DND-41 (cell line): ENCODE measurements at regions not wholly inside any gene's neighbourhood (a gene's known extent, or its start where the extent isn't known, plus 50 kb on each side); places are given as distances from the start of the nearest gene placed in this dataset.

Experiments used
- ATAC-seq: fragments of 200-7000 bp; cut with Tn5 transposase; 3 replicates; pipeline ENCODE4 v1.9.1; 2021; ENCODE audit warnings: low read depth; ENCODE audit not compliant: insufficient read depth
- DNase-seq: peaks from one replicate; pipeline ENCODE4 v3.0.0-alpha.2; 2020
- H2AFZ ChIP-seq: 2 replicates; pipeline ENCODE4 v1.6.0; 2012; ENCODE audit warnings: low read depth, low read length
- H3K27ac ChIP-seq: 2 replicates; pipeline ENCODE4 v1.5.1; 2012; ENCODE audit warnings: low read length, inconsistent platforms
- H3K27me3 ChIP-seq: fragments of 200-600 bp; sonication (generic); 2 replicates; pipeline ENCODE4 v1.6.0; 2012; ENCODE audit warnings: low read length, mild to moderate bottlenecking, inconsistent platforms; ENCODE audit not compliant: insufficient read depth, poor library complexity
- H3K36me3 ChIP-seq: 2 replicates; pipeline ENCODE4 v1.5.1; 2012; ENCODE audit warnings: low read length, inconsistent platforms; ENCODE audit not compliant: insufficient read depth
- H3K4me1 ChIP-seq: 2 replicates; pipeline ENCODE4 v1.5.1; 2012; ENCODE audit warnings: mild to moderate bottlenecking, low read length; ENCODE audit not compliant: insufficient read depth
- H3K4me2 ChIP-seq: 2 replicates; pipeline ENCODE4 v1.6.0; 2012; ENCODE audit warnings: mild to moderate bottlenecking, moderate library complexity, low read length, inconsistent platforms; ENCODE audit not compliant: insufficient read depth
- H3K4me3 ChIP-seq, 2 experiments: fragments of 200-600 bp in 1 of 2; shearing (Covaris generic) in 1 of 2; 2 replicates each; pipeline ENCODE4 v1.5.1; 2012 to 2016; ENCODE audit warnings: inconsistent platforms in 2 of 2, low read length in 2 of 2, mild to moderate bottlenecking in 2 of 2, low read depth in 1 of 2, moderate library complexity in 1 of 2
- H3K79me2 ChIP-seq: 2 replicates; pipeline ENCODE4 v1.6.0; 2012; ENCODE audit warnings: low read length, inconsistent platforms; ENCODE audit not compliant: insufficient read depth
- H3K9ac ChIP-seq: 2 replicates; pipeline ENCODE4 v1.6.0; 2012; ENCODE audit warnings: low read depth, mild to moderate bottlenecking, inconsistent platforms, low read length, moderate library complexity
- H3K9me3 ChIP-seq: 2 replicates; pipeline ENCODE4 v1.5.1; 2012; ENCODE audit warnings: low read length, moderate library complexity, mild to moderate bottlenecking, inconsistent platforms; ENCODE audit not compliant: insufficient read depth, severe bottlenecking
- H4K20me1 ChIP-seq: 2 replicates; pipeline ENCODE4 v1.6.0; 2012; ENCODE audit warnings: low read length; ENCODE audit not compliant: insufficient read depth
- EZH2 ChIP-seq: IDR thresholded peaks from 3 replicates; pipeline ENCODE4 v1.6.1; 2012; ENCODE audit warnings: borderline replicate concordance, low read depth, mild to moderate bottlenecking, moderate library complexity, low read length, inconsistent platforms; ENCODE audit not compliant: severe bottlenecking
- TF ChIP-seq, protein P1 (sequence below): IDR thresholded peaks from 2 replicates; pipeline ENCODE4 v1.5.1; 2012; ENCODE audit warnings: borderline replicate concordance, low read length, moderate library complexity, mild to moderate bottlenecking; ENCODE audit not compliant: poor library complexity, severe bottlenecking; ENCODE audit errors: extremely low read depth

DNA sequence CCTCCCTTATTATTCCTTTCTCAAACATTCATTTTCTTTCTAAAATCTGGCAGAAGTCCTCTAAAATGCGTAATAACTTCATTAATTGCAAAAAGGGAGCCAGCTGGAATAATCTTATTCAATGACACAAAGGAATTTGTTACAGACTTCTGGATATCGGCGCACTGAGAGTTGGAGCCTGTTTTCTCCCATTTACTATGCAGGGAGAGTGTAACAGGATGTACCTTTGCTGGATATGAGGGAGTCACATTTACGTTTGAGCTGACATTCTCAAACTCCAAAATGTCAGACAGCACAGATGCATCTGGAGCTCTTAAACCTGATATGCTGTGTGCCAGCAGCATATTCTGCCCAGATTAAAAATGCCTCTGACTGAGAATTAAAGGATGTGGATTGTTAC lies 275.3 kb downstream of the TMX3 start:
- ATAC-seq = no peak

DNA sequence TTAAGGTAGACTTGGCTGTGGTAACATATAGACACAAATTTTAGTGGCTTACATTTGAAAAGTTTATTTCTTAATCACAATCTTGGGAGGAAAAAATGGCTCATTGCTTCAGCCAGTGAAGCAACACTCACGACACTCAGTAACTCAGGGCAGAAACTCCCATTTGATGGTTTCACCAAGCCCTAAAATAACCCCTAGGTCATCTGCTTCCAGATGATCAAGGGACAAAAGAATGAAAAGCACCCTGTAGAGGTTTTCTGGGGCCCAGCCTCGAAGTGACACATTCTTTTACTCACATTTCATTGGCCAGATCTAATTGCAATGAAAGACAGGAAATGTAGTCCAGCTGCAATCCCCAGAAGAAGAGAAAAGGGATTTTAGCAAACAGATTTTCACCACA lies 275.9 kb downstream of the TMX3 start:
- Histone ChIP-seq H3K4me1 (no peaks in the 10 kb centered on the region), H3K9me3 (no peaks in the 10 kb centered on the region), H3K4me3 (no peak overlapping the region), H4K20me1 (no peaks in the 10 kb centered on the region), H3K79me2 (no peaks in the 10 kb centered on the region), H3K9ac (no peak overlapping the region), H3K36me3 (no peaks in the 10 kb centered on the region), H2AFZ (no peak overlapping the region), H3K27ac (no peak overlapping the region), H3K4me2 (no peak overlapping the region), H3K27me3 (no peaks in the 10 kb centered on the region)
- ATAC-seq (no peak), DNase-seq (no peak)
- TF ChIP-seq EZH2 = no peak
- TF ChIP-seq, protein P1, sequence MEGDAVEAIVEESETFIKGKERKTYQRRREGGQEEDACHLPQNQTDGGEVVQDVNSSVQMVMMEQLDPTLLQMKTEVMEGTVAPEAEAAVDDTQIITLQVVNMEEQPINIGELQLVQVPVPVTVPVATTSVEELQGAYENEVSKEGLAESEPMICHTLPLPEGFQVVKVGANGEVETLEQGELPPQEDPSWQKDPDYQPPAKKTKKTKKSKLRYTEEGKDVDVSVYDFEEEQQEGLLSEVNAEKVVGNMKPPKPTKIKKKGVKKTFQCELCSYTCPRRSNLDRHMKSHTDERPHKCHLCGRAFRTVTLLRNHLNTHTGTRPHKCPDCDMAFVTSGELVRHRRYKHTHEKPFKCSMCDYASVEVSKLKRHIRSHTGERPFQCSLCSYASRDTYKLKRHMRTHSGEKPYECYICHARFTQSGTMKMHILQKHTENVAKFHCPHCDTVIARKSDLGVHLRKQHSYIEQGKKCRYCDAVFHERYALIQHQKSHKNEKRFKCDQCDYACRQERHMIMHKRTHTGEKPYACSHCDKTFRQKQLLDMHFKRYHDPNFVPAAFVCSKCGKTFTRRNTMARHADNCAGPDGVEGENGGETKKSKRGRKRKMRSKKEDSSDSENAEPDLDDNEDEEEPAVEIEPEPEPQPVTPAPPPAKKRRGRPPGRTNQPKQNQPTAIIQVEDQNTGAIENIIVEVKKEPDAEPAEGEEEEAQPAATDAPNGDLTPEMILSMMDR = no peak

More for the DNA sequence above, 275.3 kb downstream of the TMX3 start:
- no peaks in the 10 kb centered on the region for H3K79me2 ChIP-seq
- no peak overlapping the region for H3K9ac ChIP-seq
- DNase-seq = no peak
- H4K20me1 ChIP-seq = no peaks in the 10 kb centered on the region
- no peak overlapping the region for H2AFZ ChIP-seq
- no peak overlapping the region for H3K4me3 ChIP-seq
- no peak overlapping the region for H3K27ac ChIP-seq
- no peak for TF ChIP-seq EZH2
- TF ChIP-seq, protein P1 = no peak
- no peaks in the 10 kb centered on the region for H3K4me1 ChIP-seq
- no peaks in the 10 kb centered on the region for H3K27me3 ChIP-seq
- no peak overlapping the region for H3K4me2 ChIP-seq
- H3K9me3 ChIP-seq = no peaks in the 10 kb centered on the region
- H3K36me3 ChIP-seq = no peaks in the 10 kb centered on the region

DNA sequence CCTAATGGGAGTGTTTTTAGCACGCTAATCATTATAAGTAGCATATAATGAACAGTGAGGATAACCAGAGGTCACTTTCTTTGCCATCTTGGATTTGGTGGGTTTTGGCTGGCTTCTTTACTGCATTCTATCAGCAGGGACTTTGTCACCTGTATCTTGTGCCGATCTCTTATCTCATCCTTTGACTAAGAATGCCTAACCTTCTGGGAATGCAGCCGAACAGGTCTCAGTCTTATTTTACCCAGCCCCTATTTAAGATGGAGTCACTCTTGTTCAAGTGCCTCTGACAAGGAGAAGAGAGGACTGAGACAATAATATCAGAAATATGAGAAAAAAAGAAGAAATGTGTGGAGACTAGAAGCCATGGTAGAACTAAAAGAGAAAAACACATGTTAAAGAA lies 276.4 kb downstream of the TMX3 start:
- Histone ChIP-seq H3K79me2 (no peaks in the 10 kb centered on the region), H4K20me1 (no peaks in the 10 kb centered on the region), H3K9me3 (no peaks in the 10 kb centered on the region), H2AFZ (no peak overlapping the region), H3K4me3 (no peak overlapping the region), H3K27me3 (no peaks in the 10 kb centered on the region), H3K36me3 (no peaks in the 10 kb centered on the region), H3K27ac (no peak overlapping the region), H3K9ac (no peak overlapping the region), H3K4me1 (no peaks in the 10 kb centered on the region), H3K4me2 (no peak overlapping the region)
- TF ChIP-seq, protein P1 = no peak
- TF ChIP-seq EZH2 = no peak
- no peak for DNase-seq
- no peak for ATAC-seq

DNA sequence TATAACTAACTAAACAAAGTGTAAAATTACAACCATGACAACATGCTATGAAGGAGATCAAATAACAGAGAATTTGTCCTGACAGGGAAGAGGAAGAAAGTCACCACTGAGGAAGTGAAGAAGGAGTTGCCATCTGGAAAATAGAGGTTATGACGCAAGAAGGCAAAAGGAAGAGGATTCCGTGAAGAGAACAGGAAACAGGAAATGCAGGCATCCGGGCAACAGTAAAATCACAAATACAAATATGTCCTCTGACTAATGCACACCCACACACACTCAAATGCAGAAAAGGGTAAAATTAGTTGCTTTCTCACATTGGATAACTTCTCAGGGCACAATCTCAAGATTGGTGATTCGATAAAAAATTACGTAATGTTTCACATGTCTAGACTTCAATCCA lies 278.4 kb downstream of the TMX3 start:
- Histone ChIP-seq H3K9me3 (no peaks in the 10 kb centered on the region), H3K27me3 (no peaks in the 10 kb centered on the region), H3K36me3 (no peaks in the 10 kb centered on the region), H4K20me1 (no peaks in the 10 kb centered on the region), H2AFZ (no peak overlapping the region), H3K27ac (no peak overlapping the region), H3K9ac (no peak overlapping the region), H3K4me3 (no peak overlapping the region), H3K4me1 (no peaks in the 10 kb centered on the region), H3K79me2 (no peaks in the 10 kb centered on the region), H3K4me2 (no peak overlapping the region)
- ATAC-seq (no peak), DNase-seq (no peak)
- TF ChIP-seq, protein P1 = no peak
- no peak for TF ChIP-seq EZH2
